ENCODE measurements at regions not wholly inside any gene's neighbourhood (a gene's known extent, or its start where the extent isn't known, plus 50 kb on each side); places are given as distances from the start of the nearest gene placed in this dataset.

GRCh38 chr20:40154514-40154913, 534.5 kb downstream of the MAFB start:
- no peak for DNase-seq (ENCODE audit: low spot score in 2 of 2)
- 77% methylated on average over 2 of the region's 2 CpGs for WGBS
- TF ChIP-seq POLR2A (IDR thresholded peaks at IDR 0.05) (no peak), CTCF (IDR thresholded peaks at IDR 0.05) (no peak), POLR2AphosphoS5 (IDR thresholded peaks at IDR 0.05) (no peak), EP300 (IDR thresholded peaks at IDR 0.05) (no peak)
- Histone ChIP-seq H3K4me1 (no peaks in the 10 kb centered on the region), H3K27me3 (no peaks in the 10 kb centered on the region), H3K36me3 (no peaks in the 10 kb centered on the region), H3K27ac (no peak overlapping the region), H3K9me3 (no peaks in the 10 kb centered on the region), H3K4me3 (no peak overlapping the region)

GRCh38 chr20:40148886-40149285, 540.1 kb downstream of the MAFB start:
- Histone ChIP-seq H3K9me3 (no peaks in the 10 kb centered on the region), H3K4me3 (no peak overlapping the region), H3K27ac (no peak overlapping the region), H3K4me1 (no peaks in the 10 kb centered on the region), H3K27me3 (no peaks in the 10 kb centered on the region), H3K36me3 (no peaks in the 10 kb centered on the region)
- WGBS, result 80% methylated on average over 7 of the region's 7 CpGs
- TF ChIP-seq EP300 (IDR thresholded peaks at IDR 0.05), result no peak
- no peak for TF ChIP-seq CTCF (IDR thresholded peaks at IDR 0.05)
- TF ChIP-seq POLR2A (IDR thresholded peaks at IDR 0.05), result no peak
- TF ChIP-seq POLR2AphosphoS5 (IDR thresholded peaks at IDR 0.05), result no peak
- no peak for DNase-seq (ENCODE audit: low spot score in 2 of 2)

GRCh38 chr20:40146071-40146470, 543.0 kb downstream of the MAFB start:
- TF ChIP-seq POLR2A (IDR thresholded peaks at IDR 0.05) (no peak), CTCF (IDR thresholded peaks at IDR 0.05) (no peak), EP300 (IDR thresholded peaks at IDR 0.05) (no peak), POLR2AphosphoS5 (IDR thresholded peaks at IDR 0.05) (no peak)
- no peak for DNase-seq (ENCODE audit: low spot score in 2 of 2)
- Histone ChIP-seq H3K4me3 (no peak overlapping the region), H3K36me3 (no peaks in the 10 kb centered on the region), H3K4me1 (no peaks in the 10 kb centered on the region), H3K9me3 (no peaks in the 10 kb centered on the region), H3K27me3 (no peaks in the 10 kb centered on the region), H3K27ac (no peak overlapping the region)

GRCh38 chr20:40144581-40144980, 544.5 kb downstream of the MAFB start:
- Histone ChIP-seq H3K9me3 (no peaks in the 10 kb centered on the region), H3K27ac (no peak overlapping the region), H3K4me3 (no peak overlapping the region), H3K27me3 (no peaks in the 10 kb centered on the region), H3K36me3 (no peaks in the 10 kb centered on the region), H3K4me1 (no peaks in the 10 kb centered on the region)
- TF ChIP-seq POLR2AphosphoS5 (IDR thresholded peaks at IDR 0.05) (no peak), POLR2A (IDR thresholded peaks at IDR 0.05) (no peak), CTCF (IDR thresholded peaks at IDR 0.05) (no peak), EP300 (IDR thresholded peaks at IDR 0.05) (no peak)
- DNase-seq (ENCODE audit: low spot score in 2 of 2), result no peak
- WGBS, result 81% methylated on average over 4 of the region's 4 CpGs

GRCh38 chr20:40134176-40134575, 554.9 kb downstream of the MAFB start:
- Histone ChIP-seq H3K4me1 (no peaks in the 10 kb centered on the region), H3K9me3 (peaks cover 4% of the 10 kb centered on the region), H3K36me3 (no peaks in the 10 kb centered on the region), H3K27ac (no peak overlapping the region), H3K4me3 (no peak overlapping the region), H3K27me3 (no peaks in the 10 kb centered on the region)
- no peak for DNase-seq (ENCODE audit: low spot score in 2 of 2)
- TF ChIP-seq POLR2A (IDR thresholded peaks at IDR 0.05), result no peak
- TF ChIP-seq CTCF (IDR thresholded peaks at IDR 0.05), result no peak
- TF ChIP-seq POLR2AphosphoS5 (IDR thresholded peaks at IDR 0.05), result no peak
- no peak for TF ChIP-seq EP300 (IDR thresholded peaks at IDR 0.05)
- 30% methylated on average over 1 of the region's 1 CpG for WGBS
